Neural progenitor cell (in vitro differentiated cells): ENCODE measurements at regions not wholly inside any gene's neighbourhood (a gene's known extent, or its start where the extent isn't known, plus 50 kb on each side); places are given as distances from the start of the nearest gene placed in this dataset.

Experiments
- DNase-seq: peaks from one replicate; pipeline ENCODE4 v3.0.0-alpha.2; 2016; ENCODE audit warnings: low spot score
- H2AFZ ChIP-seq: fragments of 200-600 bp; sonication (generic); replicated peaks from 2 replicates; pipeline ENCODE4 v1.6.1; 2016; ENCODE audit warnings: antibody characterized with exemption
- H3F3A ChIP-seq: fragments of 200-600 bp; sonication (generic); 2 replicates; pipeline ENCODE4 v1.6.1; 2016; ENCODE audit warnings: antibody characterized with exemption, low read depth
- H3K27ac ChIP-seq: fragments of 200-600 bp; sonication (generic); 2 replicates; pipeline ENCODE4 v1.5.1; 2016; ENCODE audit warnings: mild to moderate bottlenecking
- H3K27me3 ChIP-seq: fragments of 200-600 bp; sonication (generic); 2 replicates; pipeline ENCODE4 v1.6.1; 2016; ENCODE audit warnings: mild to moderate bottlenecking, moderate library complexity
- H3K36me3 ChIP-seq: fragments of 200-600 bp; sonication (generic); 2 replicates; pipeline ENCODE4 v1.5.1; 2016
- H3K4me1 ChIP-seq: fragments of 200-600 bp; sonication (generic); 2 replicates; pipeline ENCODE4 v1.6.1; 2016; ENCODE audit warnings: mixed run types
- H3K4me2 ChIP-seq: fragments of 200-600 bp; sonication (generic); 2 replicates; pipeline ENCODE4 v1.6.1; 2016
- H3K4me3 ChIP-seq: fragments of 200-600 bp; sonication (generic); 2 replicates; pipeline ENCODE4 v1.5.1; 2016
- H3K79me2 ChIP-seq: fragments of 200-600 bp; sonication (generic); 2 replicates; pipeline ENCODE4 v1.6.1; 2016; ENCODE audit warnings: low read depth
- H3K9ac ChIP-seq: fragments of 200-600 bp; sonication (generic); 2 replicates; pipeline ENCODE4 v1.6.1; 2016
- H3K9me3 ChIP-seq: fragments of 200-600 bp; sonication (generic); 2 replicates; pipeline ENCODE4 v1.5.1; 2016; ENCODE audit warnings: low read depth
- H4K20me1 ChIP-seq: fragments of 200-600 bp; sonication (generic); 2 replicates; pipeline ENCODE4 v1.6.1; 2016; ENCODE audit warnings: low read depth
- H3K27ac Mint-ChIP-seq: 3 replicates; pipeline ENCODE4 v1.8.0; 2021; ENCODE audit warnings: mixed read lengths
- H3K27me3 Mint-ChIP-seq: 2 replicates; pipeline ENCODE4 v1.8.0; 2022; ENCODE audit warnings: low read depth, mild to moderate bottlenecking, inconsistent platforms, moderate library complexity, mixed read lengths; ENCODE audit not compliant: insufficient read depth
- H3K36me3 Mint-ChIP-seq: 3 replicates; pipeline ENCODE4 v1.8.0; 2021; ENCODE audit warnings: mixed read lengths
- H3K4me1 Mint-ChIP-seq: 3 replicates; pipeline ENCODE4 v1.8.0; 2021; ENCODE audit warnings: mixed read lengths
- H3K4me3 Mint-ChIP-seq: 3 replicates; pipeline ENCODE4 v1.8.0; 2021; ENCODE audit warnings: mild to moderate bottlenecking, moderate library complexity, mixed read lengths
- H3K9me3 Mint-ChIP-seq: 3 replicates; pipeline ENCODE4 v1.8.0; 2020; ENCODE audit warnings: mixed read lengths
- CTCF ChIP-seq: fragments of 200-600 bp; sonication (generic); IDR thresholded peaks from 2 replicates; pipeline ENCODE4 v1.5.1; 2017; ENCODE audit warnings: antibody characterized with exemption, mild to moderate bottlenecking
- EZH2 ChIP-seq: fragments of 200-600 bp; sonication (generic); IDR thresholded peaks from 2 replicates; pipeline ENCODE4 v1.6.1; 2017; ENCODE audit warnings: antibody characterized with exemption, mild to moderate bottlenecking, moderate library complexity
- EZH2phosphoT487 ChIP-seq: fragments of 200-600 bp; sonication (generic); IDR thresholded peaks from 2 replicates; pipeline ENCODE4 v1.6.1; 2017; ENCODE audit warnings: antibody characterized with exemption

- Histone ChIP-seq H3K36me3 (no peaks in the 10 kb centered on the region), H3K4me1 (peaks cover 15% of the 10 kb centered on the region), H4K20me1 (no peaks in the 10 kb centered on the region), H3K27ac (no peak overlapping the region), H3K9me3 (no peaks in the 10 kb centered on the region), H3K4me2 (no peak overlapping the region), H3K9ac (no peak overlapping the region), H3K27me3 (no peaks in the 10 kb centered on the region), H2AFZ (no peak overlapping the region), H3F3A (no peaks in the 10 kb centered on the region), H3K4me3 (no peak overlapping the region), H3K79me2 (no peaks in the 10 kb centered on the region)
- Mint-ChIP-seq H3K4me1 (no peaks in the 10 kb centered on the region), H3K27me3 (no peaks in the 10 kb centered on the region), H3K27ac (no peak overlapping the region), H3K9me3 (peaks cover 5% of the 10 kb centered on the region), H3K36me3 (peaks cover 2% of the 10 kb centered on the region), H3K4me3 (no peak overlapping the region)
- no peak for DNase-seq
- TF ChIP-seq EZH2phosphoT487 = no peak
These were observed 112.7 kb upstream of the BMPER start for GRCh38 chr7:33792547-33793105.

DNA sequence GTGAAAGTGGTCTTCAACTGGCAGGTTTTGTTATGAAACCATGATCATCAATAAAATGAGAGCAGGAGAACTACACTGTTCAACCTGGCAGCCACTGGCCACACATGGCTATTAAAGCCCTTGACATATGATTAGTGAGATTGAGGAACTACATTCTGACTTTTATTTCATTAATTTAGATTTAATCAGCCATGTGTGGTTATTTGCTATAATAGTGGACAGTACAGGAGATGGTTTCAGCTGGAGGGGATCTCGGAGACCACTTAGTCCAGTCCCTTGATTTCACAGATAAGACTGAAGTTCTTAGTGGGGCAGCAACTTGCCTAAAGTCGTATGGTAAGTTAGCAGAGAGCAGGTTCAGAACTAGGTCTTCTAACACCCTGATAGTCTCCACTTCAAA lies 111.7 kb upstream of the BMPER start:
- H3K27ac ChIP-seq = no peak overlapping the region
- H3K4me1 ChIP-seq = peaks cover 15% of the 10 kb centered on the region
- no peak for TF ChIP-seq CTCF
- no peak for TF ChIP-seq EZH2
- TF ChIP-seq EZH2phosphoT487 = no peak
- H3K36me3 ChIP-seq = no peaks in the 10 kb centered on the region
- Mint-ChIP-seq H3K4me3 (no peak overlapping the region), H3K36me3 (peaks cover 2% of the 10 kb centered on the region), H3K27ac (no peak overlapping the region), H3K4me1 (no peaks in the 10 kb centered on the region), H3K27me3 (no peaks in the 10 kb centered on the region), H3K9me3 (peaks cover 5% of the 10 kb centered on the region)
- no peak overlapping the region for H2AFZ ChIP-seq
- H3K4me2 ChIP-seq = no peak overlapping the region
- no peak overlapping the region for H3K9ac ChIP-seq
- no peaks in the 10 kb centered on the region for H3K79me2 ChIP-seq
- no peak overlapping the region for H3K4me3 ChIP-seq
- no peaks in the 10 kb centered on the region for H4K20me1 ChIP-seq
- no peaks in the 10 kb centered on the region for H3K27me3 ChIP-seq
- H3K9me3 ChIP-seq = no peaks in the 10 kb centered on the region
- H3F3A ChIP-seq = no peaks in the 10 kb centered on the region
- no peak for DNase-seq

GRCh38 chr7:33794419-33794818 lies 110.9 kb upstream of the BMPER start:
- Histone ChIP-seq H2AFZ (no peak overlapping the region), H3K9ac (no peak overlapping the region), H3K4me3 (no peak overlapping the region), H3K36me3 (no peaks in the 10 kb centered on the region), H3F3A (no peaks in the 10 kb centered on the region), H4K20me1 (no peaks in the 10 kb centered on the region), H3K27ac (no peak overlapping the region), H3K4me1 (peaks cover 15% of the 10 kb centered on the region), H3K79me2 (no peaks in the 10 kb centered on the region), H3K9me3 (no peaks in the 10 kb centered on the region), H3K4me2 (no peak overlapping the region), H3K27me3 (no peaks in the 10 kb centered on the region)
- Mint-ChIP-seq H3K36me3 (peaks cover 2% of the 10 kb centered on the region), H3K4me1 (no peaks in the 10 kb centered on the region), H3K27ac (no peak overlapping the region), H3K4me3 (no peak overlapping the region), H3K27me3 (no peaks in the 10 kb centered on the region), H3K9me3 (peaks cover 5% of the 10 kb centered on the region)
- no peak for DNase-seq
- TF ChIP-seq EZH2phosphoT487 (no peak), CTCF (no peak), EZH2 (no peak)

- no peak for DNase-seq
- Mint-ChIP-seq H3K27ac (no peak overlapping the region), H3K9me3 (peaks cover 5% of the 10 kb centered on the region), H3K4me1 (no peaks in the 10 kb centered on the region), H3K4me3 (no peak overlapping the region), H3K27me3 (no peaks in the 10 kb centered on the region), H3K36me3 (peaks cover 2% of the 10 kb centered on the region)
- H3K4me3 ChIP-seq = no peak overlapping the region
- no peaks in the 10 kb centered on the region for H3F3A ChIP-seq
- no peak overlapping the region for H3K9ac ChIP-seq
- H3K36me3 ChIP-seq = no peaks in the 10 kb centered on the region
- no peak overlapping the region for H2AFZ ChIP-seq
- no peaks in the 10 kb centered on the region for H3K9me3 ChIP-seq
- no peaks in the 10 kb centered on the region for H3K79me2 ChIP-seq
- H3K27me3 ChIP-seq = no peaks in the 10 kb centered on the region
- H3K4me1 ChIP-seq = peaks cover 15% of the 10 kb centered on the region
- no peak overlapping the region for H3K27ac ChIP-seq
- H4K20me1 ChIP-seq = no peaks in the 10 kb centered on the region
- no peak overlapping the region for H3K4me2 ChIP-seq
- no peak for TF ChIP-seq CTCF
- no peak for TF ChIP-seq EZH2
- TF ChIP-seq EZH2phosphoT487 = no peak
These were observed 110.4 kb upstream of the BMPER start for GRCh38 chr7:33794959-33795358.
